ENCODE measurements at regions not wholly inside any gene's neighbourhood (a gene's known extent, or its start where the extent isn't known, plus 50 kb on each side); places are given as distances from the start of the nearest gene placed in this dataset.

DNA sequence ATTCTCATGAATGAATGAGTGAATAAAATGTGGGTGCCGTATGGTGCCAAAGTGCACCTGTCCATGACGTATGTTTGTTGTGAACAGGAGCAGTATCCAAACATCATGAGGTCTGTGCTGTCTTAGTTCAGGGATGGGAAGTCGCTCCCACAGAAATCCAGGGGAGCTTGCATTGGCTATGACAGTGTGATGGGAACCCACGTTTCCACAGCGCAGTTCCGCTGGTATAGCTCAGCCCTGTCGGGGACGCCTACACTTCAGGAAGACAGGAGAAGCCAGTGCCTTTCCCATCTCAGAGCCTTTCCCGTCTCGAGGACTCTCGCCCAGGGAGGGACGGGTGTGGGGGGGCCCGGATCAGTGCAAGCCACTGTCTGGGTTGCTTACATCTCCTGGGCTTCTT is 69.8 kb downstream of the DACT2 start:
- TF ChIP-seq, protein P1, sequence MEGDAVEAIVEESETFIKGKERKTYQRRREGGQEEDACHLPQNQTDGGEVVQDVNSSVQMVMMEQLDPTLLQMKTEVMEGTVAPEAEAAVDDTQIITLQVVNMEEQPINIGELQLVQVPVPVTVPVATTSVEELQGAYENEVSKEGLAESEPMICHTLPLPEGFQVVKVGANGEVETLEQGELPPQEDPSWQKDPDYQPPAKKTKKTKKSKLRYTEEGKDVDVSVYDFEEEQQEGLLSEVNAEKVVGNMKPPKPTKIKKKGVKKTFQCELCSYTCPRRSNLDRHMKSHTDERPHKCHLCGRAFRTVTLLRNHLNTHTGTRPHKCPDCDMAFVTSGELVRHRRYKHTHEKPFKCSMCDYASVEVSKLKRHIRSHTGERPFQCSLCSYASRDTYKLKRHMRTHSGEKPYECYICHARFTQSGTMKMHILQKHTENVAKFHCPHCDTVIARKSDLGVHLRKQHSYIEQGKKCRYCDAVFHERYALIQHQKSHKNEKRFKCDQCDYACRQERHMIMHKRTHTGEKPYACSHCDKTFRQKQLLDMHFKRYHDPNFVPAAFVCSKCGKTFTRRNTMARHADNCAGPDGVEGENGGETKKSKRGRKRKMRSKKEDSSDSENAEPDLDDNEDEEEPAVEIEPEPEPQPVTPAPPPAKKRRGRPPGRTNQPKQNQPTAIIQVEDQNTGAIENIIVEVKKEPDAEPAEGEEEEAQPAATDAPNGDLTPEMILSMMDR (conservative IDR thresholded peaks at IDR 0.05) = no peak
- no peaks in the 10 kb centered on the region for H3K36me3 ChIP-seq (ENCODE audit: control insufficient read depth, insufficient read depth, low read length)
- Mint-ChIP-seq H3K27ac (no peak overlapping the region), H3K9me3 (no peaks in the 10 kb centered on the region), H3K36me3 (ENCODE audit: low read depth) (no peaks in the 10 kb centered on the region), H3K27me3 (ENCODE audit: insufficient read depth) (peaks cover 14% of the 10 kb centered on the region), H3K4me3 (no peak overlapping the region), H3K4me1 (peaks cover 7% of the 10 kb centered on the region)
- no peak for DNase-seq
- 95 to 98% methylated on average over 8 to 13 of the region's 13 CpGs for WGBS, 2 experiments (ENCODE audit: insufficient coverage in 1 of 2, insufficient read length in 1 of 2)
- no peak overlapping the region for H3K9ac ChIP-seq (ENCODE audit: extremely low read depth, low read length, poor library complexity, severe bottlenecking)
- no peak overlapping the region for H3K4me3 ChIP-seq (ENCODE audit: low read length)
- no peaks in the 10 kb centered on the region for H3K4me1 ChIP-seq (ENCODE audit: control insufficient read depth, insufficient read depth, low read length)
- H3K9me3 ChIP-seq (ENCODE audit: control insufficient read depth, low read length) = peaks cover 2% of the 10 kb centered on the region
- H3K27ac ChIP-seq (ENCODE audit: low read depth, low read length) = no peak overlapping the region
- H3K27me3 ChIP-seq (ENCODE audit: control insufficient read depth, insufficient read depth, low read length, poor library complexity, severe bottlenecking) = no peaks in the 10 kb centered on the region

DNA sequence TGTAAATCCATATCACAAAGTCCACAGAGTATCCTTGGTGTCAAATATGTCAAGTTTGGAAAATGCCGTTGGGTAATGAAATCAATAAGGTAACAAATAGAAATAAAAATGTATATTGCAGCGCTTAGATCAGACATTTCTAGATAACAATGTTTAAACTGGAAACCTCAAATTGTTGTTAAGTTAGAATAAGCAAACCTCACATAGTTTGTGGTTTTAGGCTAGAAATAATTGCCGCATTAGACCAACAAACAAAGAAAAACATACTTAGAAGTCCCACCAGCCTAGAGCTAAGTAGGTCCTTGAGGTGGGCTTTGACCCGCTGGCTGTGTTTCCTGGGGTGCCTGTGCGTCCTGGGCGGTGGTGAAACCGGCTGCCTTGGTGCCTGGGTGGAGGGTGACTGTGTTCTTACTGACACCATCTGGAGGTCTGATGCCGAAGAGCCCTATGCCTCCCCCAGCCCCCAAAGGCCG is 71.4 kb downstream of the DACT2 start:
- no peaks in the 10 kb centered on the region for H3K9me3 ChIP-seq (ENCODE audit: control insufficient read depth, low read length)

DNA sequence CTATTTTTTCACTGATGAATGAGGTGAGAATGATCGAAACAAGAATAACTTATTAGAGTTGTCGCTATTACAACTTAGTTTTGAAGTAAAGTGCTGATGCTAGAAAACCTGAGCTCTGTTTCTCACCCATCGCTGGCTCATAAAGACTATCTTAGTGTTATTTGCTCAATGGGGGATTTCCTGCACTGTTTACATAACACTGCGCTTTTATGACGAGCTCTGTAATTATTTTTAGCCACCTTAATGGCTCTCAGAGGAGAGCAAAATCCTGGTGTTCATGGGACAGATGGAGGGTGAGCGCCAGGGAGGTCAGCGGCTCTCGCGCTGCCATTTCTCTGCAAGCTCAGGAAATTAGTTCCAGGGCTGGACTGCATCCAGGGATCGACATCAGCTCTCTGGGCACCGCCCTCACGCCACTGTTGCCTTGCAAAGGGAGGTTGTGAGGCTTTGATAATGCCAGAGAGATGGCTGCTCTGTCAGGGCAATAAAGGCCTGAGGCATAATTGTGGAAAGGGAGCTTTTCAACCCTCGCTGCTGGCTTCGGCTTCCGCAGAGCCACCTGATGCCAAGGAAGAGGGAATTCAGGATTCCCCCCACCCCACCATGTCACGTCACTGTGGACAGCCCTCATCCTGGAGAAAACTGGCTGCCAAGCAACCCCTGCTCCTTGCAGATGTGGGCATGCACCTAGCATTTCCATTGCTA is 72.0 kb downstream of the DACT2 start:
- Mint-ChIP-seq H3K4me1 (no peaks in the 10 kb centered on the region), H3K9me3 (no peaks in the 10 kb centered on the region), H3K36me3 (ENCODE audit: low read depth) (no peaks in the 10 kb centered on the region), H3K27ac (no peak overlapping the region), H3K4me3 (no peak overlapping the region), H3K27me3 (ENCODE audit: insufficient read depth) (peaks cover 20% of the 10 kb centered on the region)
- H3K9ac ChIP-seq (ENCODE audit: extremely low read depth, low read length, poor library complexity, severe bottlenecking) = no peak overlapping the region
- no peaks in the 10 kb centered on the region for H3K36me3 ChIP-seq (ENCODE audit: control insufficient read depth, insufficient read depth, low read length)
- H3K4me1 ChIP-seq (ENCODE audit: control insufficient read depth, insufficient read depth, low read length) = no peaks in the 10 kb centered on the region
- 82% methylated on average over 13 to 16 of the region's 16 CpGs for WGBS, 2 experiments (ENCODE audit: insufficient coverage in 1 of 2, insufficient read length in 1 of 2)
- no peaks in the 10 kb centered on the region for H3K9me3 ChIP-seq (ENCODE audit: control insufficient read depth, low read length)
- no peak overlapping the region for H3K4me3 ChIP-seq (ENCODE audit: low read length)
- no peaks in the 10 kb centered on the region for H3K27me3 ChIP-seq (ENCODE audit: control insufficient read depth, insufficient read depth, low read length, poor library complexity, severe bottlenecking)
- no peak for DNase-seq
- TF ChIP-seq, protein P1 (conservative IDR thresholded peaks at IDR 0.05) = no peak
- no peak overlapping the region for H3K27ac ChIP-seq (ENCODE audit: low read depth, low read length)

More for the DNA sequence above, 71.4 kb downstream of the DACT2 start:
- no peak for DNase-seq
- H3K27me3 Mint-ChIP-seq (ENCODE audit: insufficient read depth) = peaks cover 19% of the 10 kb centered on the region
- TF ChIP-seq, protein P1 (conservative IDR thresholded peaks at IDR 0.05) = no peak
- no peaks in the 10 kb centered on the region for H3K27me3 ChIP-seq (ENCODE audit: control insufficient read depth, insufficient read depth, low read length, poor library complexity, severe bottlenecking)
- no peaks in the 10 kb centered on the region for H3K4me1 ChIP-seq (ENCODE audit: control insufficient read depth, insufficient read depth, low read length)
- WGBS, 2 experiments (ENCODE audit: insufficient coverage in 1 of 2, insufficient read length in 1 of 2) = 96 to 100% methylated on average over 1 to 8 of the region's 9 CpGs
- H3K36me3 Mint-ChIP-seq (ENCODE audit: low read depth) = no peaks in the 10 kb centered on the region
- H3K27ac ChIP-seq (ENCODE audit: low read depth, low read length) = no peak overlapping the region
- no peaks in the 10 kb centered on the region for H3K36me3 ChIP-seq (ENCODE audit: control insufficient read depth, insufficient read depth, low read length)
- no peak overlapping the region for H3K4me3 ChIP-seq (ENCODE audit: low read length)
- peaks cover 3% of the 10 kb centered on the region for H3K4me1 Mint-ChIP-seq
- no peaks in the 10 kb centered on the region for H3K9me3 Mint-ChIP-seq
- no peak overlapping the region for H3K9ac ChIP-seq (ENCODE audit: extremely low read depth, low read length, poor library complexity, severe bottlenecking)
- H3K27ac Mint-ChIP-seq = no peak overlapping the region
- H3K4me3 Mint-ChIP-seq = no peak overlapping the region

Data from endodermal cell (in vitro differentiated cells).